Activated naive CD8-positive, alpha-beta T cell treated with anti-CD3 and anti-CD28 coated beads, Interleukin-2, amount 10 ng/mL, durations not matched to agents 7 days and 5 days (primary cell): ENCODE measurements at regions not wholly inside any gene's neighbourhood (a gene's known extent, or its start where the extent isn't known, plus 50 kb on each side); places are given as distances from the start of the nearest gene placed in this dataset.

Experiments used
- ATAC-seq: fragments of 150-1000 bp; cut with Tn5 transposase; one replicate; pipeline ENCODE4 v1.10.0; 2021; ENCODE audit warnings: low read depth, moderate library complexity
- POLR2A ChIA-PET: fragments of 350-600 bp; sonication (Branson Sonifier 250); formaldehyde crosslinking; loops from one replicate; lab custom pipeline; 2021; ENCODE audit warnings: antibody characterized with exemption; lab: Charles Lee
- DNase-seq: peaks from one replicate; pipeline ENCODE4 v3.0.0; 2021
- H3K27ac Mint-ChIP-seq: one replicate; pipeline ENCODE4 v1.8.0; 2022; ENCODE audit warnings: mild to moderate bottlenecking, mixed read lengths
- H3K27me3 Mint-ChIP-seq: one replicate; pipeline ENCODE4 v1.8.0; 2022; ENCODE audit warnings: mild to moderate bottlenecking, moderate library complexity, mixed read lengths
- H3K36me3 Mint-ChIP-seq: one replicate; pipeline ENCODE4 v1.8.0; 2021; ENCODE audit warnings: mild to moderate bottlenecking, mixed read lengths
- H3K4me1 Mint-ChIP-seq: one replicate; pipeline ENCODE4 v1.8.0; 2021; ENCODE audit warnings: mixed read lengths
- H3K4me3 Mint-ChIP-seq: one replicate; pipeline ENCODE4 v1.8.0; 2022; ENCODE audit warnings: mild to moderate bottlenecking, moderate library complexity, mixed read lengths
- H3K9me3 Mint-ChIP-seq: one replicate; pipeline ENCODE4 v1.8.0; 2021; ENCODE audit warnings: mixed read lengths

DNA sequence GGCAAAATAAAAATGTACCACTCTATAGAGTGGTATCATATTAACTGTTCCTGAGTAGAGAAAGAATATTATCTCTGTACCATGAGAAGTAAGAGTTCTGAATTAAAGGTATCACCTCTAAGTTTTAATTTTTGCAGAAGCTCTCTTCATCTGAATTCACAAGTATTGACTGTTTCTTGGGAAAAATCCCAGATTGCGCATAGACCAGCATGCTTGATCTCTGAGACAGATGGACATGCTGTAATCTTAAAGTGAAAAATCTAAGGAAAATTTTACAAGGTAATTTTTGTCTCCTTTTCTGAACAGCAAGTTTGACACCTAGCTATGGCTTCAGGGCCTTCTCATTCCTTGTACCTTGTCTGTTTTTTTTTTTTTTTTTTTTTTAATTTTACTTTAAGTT lies 1050.7 kb upstream of the RBFOX1 start:
- POLR2A ChIA-PET, result no interaction called here
- Mint-ChIP-seq H3K4me1 (no peaks in the 10 kb centered on the region), H3K9me3 (peaks cover 3% of the 10 kb centered on the region), H3K27me3 (no peaks in the 10 kb centered on the region), H3K27ac (no peak overlapping the region), H3K4me3 (no peak overlapping the region), H3K36me3 (no peaks in the 10 kb centered on the region)
- DNase-seq (no peak), ATAC-seq (no peak)

GRCh38 chr16:6281274-6281673 lies 1051.4 kb upstream of the RBFOX1 start:
- Mint-ChIP-seq H3K4me1 (no peaks in the 10 kb centered on the region), H3K36me3 (no peaks in the 10 kb centered on the region), H3K4me3 (no peak overlapping the region), H3K27me3 (no peaks in the 10 kb centered on the region), H3K9me3 (peaks cover 3% of the 10 kb centered on the region), H3K27ac (no peak overlapping the region)
- no peak for DNase-seq
- ATAC-seq, result no peak
- POLR2A ChIA-PET, result no interaction called here

GRCh38 chr16:6280055-6280454 lies 1052.6 kb upstream of the RBFOX1 start:
- Mint-ChIP-seq H3K9me3 (peaks cover 3% of the 10 kb centered on the region), H3K4me1 (no peaks in the 10 kb centered on the region), H3K27me3 (no peaks in the 10 kb centered on the region), H3K36me3 (no peaks in the 10 kb centered on the region), H3K4me3 (no peak overlapping the region), H3K27ac (no peak overlapping the region)
- ATAC-seq, result no peak
- POLR2A ChIA-PET, result no interaction called here
- no peak for DNase-seq

GRCh38 chr16:6279286-6279685 lies 1053.4 kb upstream of the RBFOX1 start:
- Mint-ChIP-seq H3K4me1 (no peaks in the 10 kb centered on the region), H3K27me3 (no peaks in the 10 kb centered on the region), H3K36me3 (no peaks in the 10 kb centered on the region), H3K9me3 (peaks cover 3% of the 10 kb centered on the region), H3K4me3 (no peak overlapping the region), H3K27ac (no peak overlapping the region)
- ATAC-seq, result no peak
- no peak for DNase-seq
- POLR2A ChIA-PET, result no interaction called here

- ATAC-seq, result no peak
- H3K4me3 Mint-ChIP-seq, result no peak overlapping the region
- no peak for DNase-seq
- POLR2A ChIA-PET, result no interaction called here
- peaks cover 3% of the 10 kb centered on the region for H3K9me3 Mint-ChIP-seq
- H3K27me3 Mint-ChIP-seq, result no peaks in the 10 kb centered on the region
- no peak overlapping the region for H3K27ac Mint-ChIP-seq
- no peaks in the 10 kb centered on the region for H3K4me1 Mint-ChIP-seq
- H3K36me3 Mint-ChIP-seq, result no peaks in the 10 kb centered on the region
Measured at GRCh38 chr16:6274351-6274750, 1058.3 kb upstream of the RBFOX1 start.

GRCh38 chr16:6267682-6268081 lies 1065.0 kb upstream of the RBFOX1 start:
- Mint-ChIP-seq H3K36me3 (no peaks in the 10 kb centered on the region), H3K4me3 (no peak overlapping the region), H3K9me3 (peaks cover 3% of the 10 kb centered on the region), H3K27me3 (no peaks in the 10 kb centered on the region), H3K27ac (no peak overlapping the region), H3K4me1 (no peaks in the 10 kb centered on the region)
- POLR2A ChIA-PET, result no interaction called here
- DNase-seq (no peak), ATAC-seq (no peak)

DNA sequence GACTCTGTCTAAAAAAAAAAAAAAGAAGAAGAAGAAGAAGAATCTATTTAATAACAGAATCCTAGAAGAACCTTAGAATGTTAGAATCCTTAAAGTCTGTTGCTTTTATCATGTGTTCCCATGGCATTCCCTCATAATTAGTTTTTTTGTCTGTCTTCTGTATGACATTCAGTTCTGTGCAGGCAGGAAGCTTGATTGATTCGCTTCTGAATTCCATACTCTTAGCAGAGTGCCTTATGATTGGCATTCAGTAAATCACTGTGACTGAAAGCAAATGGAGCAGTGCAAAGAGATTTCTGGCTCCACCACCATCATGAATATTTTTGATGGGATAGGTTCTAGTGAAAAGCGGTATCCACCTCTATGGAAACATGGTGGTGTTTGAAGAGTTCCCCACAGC lies 1065.9 kb upstream of the RBFOX1 start:
- DNase-seq (no peak), ATAC-seq (no peak)
- no peaks in the 10 kb centered on the region for H3K36me3 Mint-ChIP-seq
- POLR2A ChIA-PET, result no interaction called here
- H3K9me3 Mint-ChIP-seq, result peaks cover 3% of the 10 kb centered on the region
- H3K4me3 Mint-ChIP-seq, result no peak overlapping the region
- H3K27ac Mint-ChIP-seq, result no peak overlapping the region
- no peaks in the 10 kb centered on the region for H3K27me3 Mint-ChIP-seq
- no peaks in the 10 kb centered on the region for H3K4me1 Mint-ChIP-seq

GRCh38 chr16:6265968-6266367 lies 1066.7 kb upstream of the RBFOX1 start:
- no peak for ATAC-seq
- H3K27ac Mint-ChIP-seq, result no peak overlapping the region
- H3K9me3 Mint-ChIP-seq, result peaks cover 3% of the 10 kb centered on the region
- no peaks in the 10 kb centered on the region for H3K4me1 Mint-ChIP-seq
- no peak for DNase-seq
- H3K4me3 Mint-ChIP-seq, result no peak overlapping the region
- POLR2A ChIA-PET, result no interaction called here
- H3K27me3 Mint-ChIP-seq, result no peaks in the 10 kb centered on the region
- no peaks in the 10 kb centered on the region for H3K36me3 Mint-ChIP-seq

GRCh38 chr16:6258056-6258455 lies 1074.6 kb upstream of the RBFOX1 start:
- DNase-seq (no peak), ATAC-seq (no peak)
- Mint-ChIP-seq H3K4me1 (no peaks in the 10 kb centered on the region), H3K9me3 (peaks cover 20% of the 10 kb centered on the region), H3K4me3 (no peak overlapping the region), H3K27ac (no peak overlapping the region), H3K27me3 (no peaks in the 10 kb centered on the region), H3K36me3 (no peaks in the 10 kb centered on the region)
- POLR2A ChIA-PET, result no interaction called here

DNA sequence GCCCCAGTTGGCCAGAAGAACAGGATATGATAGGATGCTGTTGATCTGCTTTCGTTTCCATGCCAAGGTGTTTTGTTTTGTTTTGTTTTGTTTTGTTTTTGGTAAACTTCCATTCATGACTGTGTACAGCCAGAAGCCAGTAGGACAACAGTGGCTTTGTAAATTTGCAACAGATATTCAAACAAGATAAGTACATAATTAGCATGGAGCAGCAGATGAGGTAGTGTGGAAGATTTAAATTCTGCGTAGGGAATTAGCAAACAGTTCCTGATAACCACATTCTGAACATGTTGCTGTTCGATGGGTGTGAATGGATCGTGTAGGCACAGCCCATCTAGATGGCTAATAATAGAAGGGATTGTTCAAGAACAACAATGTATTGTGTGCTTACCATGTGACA lies 1080.1 kb upstream of the RBFOX1 start:
- Mint-ChIP-seq H3K36me3 (no peaks in the 10 kb centered on the region), H3K27ac (no peak overlapping the region), H3K4me3 (no peak overlapping the region), H3K9me3 (peaks cover 12% of the 10 kb centered on the region), H3K4me1 (no peaks in the 10 kb centered on the region), H3K27me3 (no peaks in the 10 kb centered on the region)
- DNase-seq (no peak), ATAC-seq (no peak)
- POLR2A ChIA-PET, result no interaction called here

DNA sequence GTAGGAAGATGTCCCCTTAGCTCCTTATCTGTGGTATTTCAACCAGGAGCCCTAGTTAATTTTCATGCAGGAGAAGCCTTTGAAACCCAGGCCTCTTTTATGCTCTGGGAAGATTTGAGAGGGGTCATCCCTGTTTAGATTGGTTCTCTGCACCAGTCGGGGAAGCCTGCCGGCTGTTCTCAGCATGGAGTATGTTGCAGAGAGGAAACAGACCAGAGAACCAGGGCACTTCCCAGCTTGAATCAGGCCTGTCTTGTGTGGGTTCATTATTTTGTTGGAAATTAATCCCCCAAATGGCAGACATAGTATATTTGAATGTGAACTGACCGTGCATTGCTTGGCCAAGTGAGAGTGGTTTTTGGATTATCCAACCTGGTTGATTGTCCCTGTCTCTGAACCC lies 1082.1 kb upstream of the RBFOX1 start:
- ATAC-seq, result no peak
- DNase-seq, result no peak
- Mint-ChIP-seq H3K9me3 (peaks cover 4% of the 10 kb centered on the region), H3K36me3 (no peaks in the 10 kb centered on the region), H3K27me3 (no peaks in the 10 kb centered on the region), H3K4me3 (no peak overlapping the region), H3K4me1 (no peaks in the 10 kb centered on the region), H3K27ac (no peak overlapping the region)
- POLR2A ChIA-PET, result no interaction called here

DNA sequence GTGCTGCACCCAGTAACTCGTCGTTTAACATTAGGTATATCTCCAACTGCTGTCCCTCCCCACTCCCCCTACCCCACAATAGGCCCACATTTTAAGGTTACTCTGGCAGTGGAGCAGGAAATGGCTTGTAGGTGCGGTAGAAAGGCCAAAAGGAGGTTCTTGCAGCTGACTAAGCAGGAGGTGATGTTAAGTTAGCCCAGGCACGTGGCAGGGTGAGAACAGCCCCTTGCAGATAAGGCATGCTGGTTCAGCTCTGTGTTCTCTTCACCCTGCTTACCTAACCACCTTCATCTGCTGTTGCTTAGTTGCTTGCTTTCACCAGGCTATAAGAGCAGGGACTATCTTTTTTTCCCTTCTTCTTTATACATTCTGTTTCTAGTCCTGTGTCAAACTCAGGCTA lies 1082.8 kb upstream of the RBFOX1 start:
- POLR2A ChIA-PET, result no interaction called here
- DNase-seq (no peak), ATAC-seq (no peak)
- Mint-ChIP-seq H3K4me3 (no peak overlapping the region), H3K9me3 (no peaks in the 10 kb centered on the region), H3K27me3 (no peaks in the 10 kb centered on the region), H3K4me1 (no peaks in the 10 kb centered on the region), H3K36me3 (no peaks in the 10 kb centered on the region), H3K27ac (no peak overlapping the region)

DNA sequence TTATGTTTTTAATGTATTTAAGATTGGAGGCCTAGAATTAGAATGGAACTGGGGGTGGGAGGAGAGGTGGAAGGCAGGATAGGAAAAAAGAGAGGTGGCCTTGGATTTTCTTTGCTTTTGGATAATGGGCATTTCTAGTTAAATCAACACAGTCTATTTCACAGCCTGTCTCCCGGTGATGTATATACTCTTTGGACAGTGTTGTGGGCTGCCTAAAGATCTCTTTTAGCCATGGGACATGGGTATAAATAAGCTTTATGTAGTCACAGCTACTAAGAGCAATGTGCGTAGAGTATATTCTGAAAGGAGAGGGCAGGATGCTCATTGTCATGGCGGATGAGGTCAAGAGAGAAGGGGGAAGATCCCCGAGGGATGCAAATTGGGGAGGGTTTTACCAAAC lies 1084.4 kb upstream of the RBFOX1 start:
- H3K4me1 Mint-ChIP-seq, result no peaks in the 10 kb centered on the region
- DNase-seq (no peak), ATAC-seq (no peak)
- POLR2A ChIA-PET, result no interaction called here
- H3K27me3 Mint-ChIP-seq, result no peaks in the 10 kb centered on the region
- H3K27ac Mint-ChIP-seq, result no peak overlapping the region
- no peaks in the 10 kb centered on the region for H3K9me3 Mint-ChIP-seq
- no peaks in the 10 kb centered on the region for H3K36me3 Mint-ChIP-seq
- no peak overlapping the region for H3K4me3 Mint-ChIP-seq

DNA sequence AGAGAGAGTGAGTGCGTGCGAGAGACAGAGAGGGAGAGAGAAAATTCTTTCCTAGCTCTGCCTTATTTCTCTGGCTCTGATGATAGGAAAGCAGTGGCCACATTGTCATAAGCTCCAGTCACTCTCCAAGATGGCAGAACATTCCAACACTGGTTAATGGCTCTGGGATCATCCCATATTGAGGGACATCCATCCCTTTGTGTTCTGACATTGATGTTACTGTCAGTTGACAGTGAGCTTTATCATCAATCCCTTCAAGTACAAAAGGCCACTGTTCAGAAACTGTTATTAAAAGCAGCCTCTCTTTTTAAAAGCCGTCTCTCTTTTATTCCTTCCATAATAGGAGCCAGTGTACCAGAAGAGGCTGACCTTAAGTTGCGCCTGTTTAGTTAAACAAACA lies 1084.9 kb upstream of the RBFOX1 start:
- POLR2A ChIA-PET, result no interaction called here
- no peak for DNase-seq
- no peak overlapping the region for H3K27ac Mint-ChIP-seq
- no peaks in the 10 kb centered on the region for H3K9me3 Mint-ChIP-seq
- H3K4me3 Mint-ChIP-seq, result no peak overlapping the region
- no peaks in the 10 kb centered on the region for H3K27me3 Mint-ChIP-seq
- no peaks in the 10 kb centered on the region for H3K36me3 Mint-ChIP-seq
- no peak for ATAC-seq
- no peaks in the 10 kb centered on the region for H3K4me1 Mint-ChIP-seq

GRCh38 chr16:6247150-6247549 lies 1085.5 kb upstream of the RBFOX1 start:
- ATAC-seq, result no peak
- H3K4me3 Mint-ChIP-seq, result no peak overlapping the region
- no peak overlapping the region for H3K27ac Mint-ChIP-seq

More at GRCh38 chr16:6247150-6247549, 1085.5 kb upstream of the RBFOX1 start:
- Mint-ChIP-seq H3K4me1 (no peaks in the 10 kb centered on the region), H3K27me3 (no peaks in the 10 kb centered on the region), H3K36me3 (no peaks in the 10 kb centered on the region), H3K9me3 (no peaks in the 10 kb centered on the region)
- POLR2A ChIA-PET, result no interaction called here
- no peak for DNase-seq
